WTC11 (cell line): ENCODE measurements at regions not wholly inside any gene's neighbourhood (a gene's known extent, or its start where the extent isn't known, plus 50 kb on each side); places are given as distances from the start of the nearest gene placed in this dataset.

Experiments used
- ATAC-seq: fragments of 200-7000 bp; cut with Tn5 transposase; 2 replicates; pipeline ENCODE4 v1.10.0; 2021; ENCODE audit warnings: mild to moderate bottlenecking, moderate library complexity
- CTCF ChIA-PET: fragments of 300-600 bp; sonication (Branson Sonifier 250); formaldehyde crosslinking; loops from one replicate; lab custom pipeline; 2021; ENCODE audit warnings: antibody characterized with exemption; lab: Charles Lee
- POLR2A ChIA-PET: fragments of 350-600 bp; sonication (Branson Sonifier 250); formaldehyde crosslinking; loops from one replicate; lab custom pipeline; 2021; ENCODE audit warnings: antibody characterized with exemption; lab: Charles Lee
- DNase-seq: peaks from one replicate; pipeline ENCODE4 v3.0.0; 2021; ENCODE audit warnings: low spot score
- H3K27ac Mint-ChIP-seq: 2 replicates; pipeline ENCODE4 v1.8.0; 2021; ENCODE audit warnings: mixed read lengths
- H3K27me3 Mint-ChIP-seq: 2 replicates; pipeline ENCODE4 v1.8.0; 2021; ENCODE audit warnings: low read depth, mild to moderate bottlenecking, moderate library complexity, mixed read lengths
- H3K36me3 Mint-ChIP-seq: 2 replicates; pipeline ENCODE4 v1.8.0; 2021; ENCODE audit warnings: mixed read lengths
- H3K4me1 Mint-ChIP-seq: 2 replicates; pipeline ENCODE4 v1.8.0; 2022; ENCODE audit warnings: mixed read lengths
- H3K4me3 Mint-ChIP-seq: 2 replicates; pipeline ENCODE4 v1.8.0; 2021; ENCODE audit warnings: mild to moderate bottlenecking, moderate library complexity, mixed read lengths
- H3K9me3 Mint-ChIP-seq: 2 replicates; pipeline ENCODE4 v1.8.0; 2021; ENCODE audit warnings: mixed read lengths
- ATF3 ChIP-seq: sonication (generic); formaldehyde crosslinking; conservative IDR thresholded peaks from 2 replicates; pipeline ENCODE4 v1.8.1; 2022; ENCODE audit warnings: mild to moderate bottlenecking, missing genetic modification reagents
- CREM ChIP-seq: sonication (generic); formaldehyde crosslinking; IDR thresholded peaks from 2 replicates; pipeline ENCODE4 v1.8.1; 2022; ENCODE audit warnings: mild to moderate bottlenecking, missing genetic modification reagents, moderate library complexity
- E2F4 ChIP-seq: sonication (generic); formaldehyde crosslinking; IDR thresholded peaks from 2 replicates; pipeline ENCODE4 v1.8.1; 2022; ENCODE audit warnings: low read depth, mild to moderate bottlenecking, moderate library complexity, missing genetic modification reagents, borderline replicate concordance
- ELF4 ChIP-seq: sonication (generic); formaldehyde crosslinking; IDR thresholded peaks from 2 replicates; pipeline ENCODE4 v1.8.1; 2022; ENCODE audit warnings: low read depth, mild to moderate bottlenecking, moderate library complexity, missing genetic modification reagents
- EMX1 ChIP-seq: fragments of 250-450 bp; sonication (Bioruptor Pico); IDR thresholded peaks from 2 replicates; pipeline ENCODE4 v1.8.0; 2021; ENCODE audit warnings: mild to moderate bottlenecking
- ETV6 ChIP-seq: sonication (generic); formaldehyde crosslinking; IDR thresholded peaks from 2 replicates; pipeline ENCODE4 v1.8.1; 2022; ENCODE audit warnings: mild to moderate bottlenecking, missing genetic modification reagents
- GABPB1 ChIP-seq: sonication (generic); formaldehyde crosslinking; IDR thresholded peaks from 2 replicates; pipeline ENCODE4 v1.8.1; 2023; ENCODE audit warnings: mild to moderate bottlenecking, missing genetic modification reagents
- HMGA2 ChIP-seq: fragments of 250-450 bp; sonication (Bioruptor Pico); IDR thresholded peaks from 2 replicates; pipeline ENCODE4 v1.4.0; 2021; ENCODE audit warnings: mild to moderate bottlenecking, moderate library complexity
- SMAD3 ChIP-seq: sonication (generic); formaldehyde crosslinking; IDR thresholded peaks from 2 replicates; pipeline ENCODE4 v1.8.0; 2022; ENCODE audit warnings: missing genetic modification reagents, mild to moderate bottlenecking, borderline replicate concordance
- SMAD4 ChIP-seq: sonication (generic); formaldehyde crosslinking; IDR thresholded peaks from 2 replicates; pipeline ENCODE4 v1.8.0; 2022; ENCODE audit warnings: mild to moderate bottlenecking, missing genetic modification reagents
- STAT6 ChIP-seq: sonication (generic); formaldehyde crosslinking; conservative IDR thresholded peaks from 2 replicates; pipeline ENCODE4 v1.8.1; 2023; ENCODE audit warnings: mild to moderate bottlenecking, low read depth, missing genetic modification reagents, moderate library complexity
- TCF7 ChIP-seq: sonication (generic); formaldehyde crosslinking; IDR thresholded peaks from 2 replicates; pipeline ENCODE4 v1.8.0; 2022; ENCODE audit warnings: mild to moderate bottlenecking, low read depth, missing genetic modification reagents, moderate library complexity
- TP53 ChIP-seq: sonication (generic); formaldehyde crosslinking; IDR thresholded peaks from 2 replicates; pipeline ENCODE4 v1.8.1; 2023; ENCODE audit warnings: mild to moderate bottlenecking, missing genetic modification reagents
- USF1 ChIP-seq: sonication (generic); formaldehyde crosslinking; IDR thresholded peaks from 2 replicates; pipeline ENCODE4 v1.8.0; 2022; ENCODE audit warnings: mild to moderate bottlenecking, missing genetic modification reagents
- ZNF138 ChIP-seq: sonication (generic); formaldehyde crosslinking; conservative IDR thresholded peaks from 2 replicates; pipeline ENCODE4 v1.8.1; 2022; ENCODE audit warnings: mild to moderate bottlenecking, moderate library complexity, missing genetic modification reagents
- ZNF263 ChIP-seq: sonication (generic); formaldehyde crosslinking; IDR thresholded peaks from 2 replicates; pipeline ENCODE4 v1.8.1; 2022; ENCODE audit warnings: low read depth, mild to moderate bottlenecking, moderate library complexity, missing genetic modification reagents
- ZNF281 ChIP-seq: sonication (generic); formaldehyde crosslinking; IDR thresholded peaks from 2 replicates; pipeline ENCODE4 v1.8.0; 2023; ENCODE audit warnings: mild to moderate bottlenecking, missing genetic modification reagents
- ZNF425 ChIP-seq: fragments of 250-450 bp; sonication (Bioruptor Pico); conservative IDR thresholded peaks from 2 replicates; pipeline ENCODE4 v1.9.0; 2021; ENCODE audit warnings: mild to moderate bottlenecking
- TF ChIP-seq, protein P1 (sequence below): sonication (generic); formaldehyde crosslinking; IDR thresholded peaks from 2 replicates; pipeline ENCODE4 v1.8.1; 2023; ENCODE audit warnings: mild to moderate bottlenecking, missing genetic modification reagents, moderate library complexity
- TF ChIP-seq, protein P2 (sequence below): sonication (generic); formaldehyde crosslinking; IDR thresholded peaks from 2 replicates; pipeline ENCODE4 v1.8.0; 2023; ENCODE audit warnings: missing genetic modification reagents
- TF ChIP-seq, protein P3 (sequence below): fragments of 250-450 bp; sonication (Bioruptor Pico); IDR thresholded peaks from 2 replicates; pipeline ENCODE4 v1.9.0; 2021; ENCODE audit warnings: mild to moderate bottlenecking

GRCh38 chr7:26489391-26489790, 197.7 kb downstream of the SNX10 start:
- H3K27me3 Mint-ChIP-seq: no peaks in the 10 kb centered on the region
- no peak overlapping the region for H3K27ac Mint-ChIP-seq
- POLR2A ChIA-PET: no interaction called here
- no peaks in the 10 kb centered on the region for H3K9me3 Mint-ChIP-seq
- no peaks in the 10 kb centered on the region for H3K36me3 Mint-ChIP-seq
- no peak overlapping the region for H3K4me3 Mint-ChIP-seq
- no peak for TF ChIP-seq ZNF281 (CRISPR knock-in tag)
- TF ChIP-seq, protein P1, sequence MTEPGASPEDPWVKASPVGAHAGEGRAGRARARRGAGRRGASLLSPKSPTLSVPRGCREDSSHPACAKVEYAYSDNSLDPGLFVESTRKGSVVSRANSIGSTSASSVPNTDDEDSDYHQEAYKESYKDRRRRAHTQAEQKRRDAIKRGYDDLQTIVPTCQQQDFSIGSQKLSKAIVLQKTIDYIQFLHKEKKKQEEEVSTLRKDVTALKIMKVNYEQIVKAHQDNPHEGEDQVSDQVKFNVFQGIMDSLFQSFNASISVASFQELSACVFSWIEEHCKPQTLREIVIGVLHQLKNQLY (CRISPR knock-in tag): no peak
- ATAC-seq: no peak
- H3K4me1 Mint-ChIP-seq: peaks cover 14% of the 10 kb centered on the region
- CTCF ChIA-PET: no interaction called here
- no peak for DNase-seq

- CTCF ChIA-PET: no interaction called here
- Mint-ChIP-seq H3K4me3 (no peak overlapping the region), H3K27me3 (no peaks in the 10 kb centered on the region), H3K27ac (no peak overlapping the region), H3K9me3 (no peaks in the 10 kb centered on the region), H3K36me3 (no peaks in the 10 kb centered on the region), H3K4me1 (peaks cover 14% of the 10 kb centered on the region)
- no peak for DNase-seq
- no peak for ATAC-seq
- POLR2A ChIA-PET: no interaction called here
- TF ChIP-seq, protein P2, sequence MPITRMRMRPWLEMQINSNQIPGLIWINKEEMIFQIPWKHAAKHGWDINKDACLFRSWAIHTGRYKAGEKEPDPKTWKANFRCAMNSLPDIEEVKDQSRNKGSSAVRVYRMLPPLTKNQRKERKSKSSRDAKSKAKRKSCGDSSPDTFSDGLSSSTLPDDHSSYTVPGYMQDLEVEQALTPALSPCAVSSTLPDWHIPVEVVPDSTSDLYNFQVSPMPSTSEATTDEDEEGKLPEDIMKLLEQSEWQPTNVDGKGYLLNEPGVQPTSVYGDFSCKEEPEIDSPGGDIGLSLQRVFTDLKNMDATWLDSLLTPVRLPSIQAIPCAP: no peak
- TF ChIP-seq ZNF425 (CRISPR knock-in tag): no peak
- TF ChIP-seq CREM (CRISPR knock-in tag): no peak
- TF ChIP-seq USF1 (CRISPR knock-in tag): no peak
- TF ChIP-seq SMAD4 (CRISPR knock-in tag): no peak
- TF ChIP-seq GABPB1: no peak
- no peak for TF ChIP-seq STAT6 (CRISPR knock-in tag)
- no peak for TF ChIP-seq TP53
- no peak for TF ChIP-seq SMAD3 (CRISPR knock-in tag)
- no peak for TF ChIP-seq HMGA2 (CRISPR knock-in tag)
- TF ChIP-seq TCF7 (CRISPR knock-in tag): no peak
- no peak for TF ChIP-seq ZNF263 (CRISPR knock-in tag)
- TF ChIP-seq ETV6: no peak
- TF ChIP-seq, protein P1 (CRISPR knock-in tag): no peak
- no peak for TF ChIP-seq ELF4 (CRISPR knock-in tag)
- no peak for TF ChIP-seq EMX1 (CRISPR knock-in tag)
- TF ChIP-seq ZNF138 (CRISPR knock-in tag): no peak
- TF ChIP-seq, protein P3, sequence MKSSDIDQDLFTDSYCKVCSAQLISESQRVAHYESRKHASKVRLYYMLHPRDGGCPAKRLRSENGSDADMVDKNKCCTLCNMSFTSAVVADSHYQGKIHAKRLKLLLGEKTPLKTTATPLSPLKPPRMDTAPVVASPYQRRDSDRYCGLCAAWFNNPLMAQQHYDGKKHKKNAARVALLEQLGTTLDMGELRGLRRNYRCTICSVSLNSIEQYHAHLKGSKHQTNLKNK (CRISPR knock-in tag): no peak
- no peak for TF ChIP-seq ATF3 (CRISPR knock-in tag)
- TF ChIP-seq E2F4: no peak
These were observed 198.4 kb downstream of the SNX10 start for GRCh38 chr7:26489906-26490639.
